Bone marrow (tissue), 2 donors: ENCODE measurements at regions not wholly inside any gene's neighbourhood (a gene's known extent, or its start where the extent isn't known, plus 50 kb on each side); places are given as distances from the start of the nearest gene placed in this dataset.
"Not testable (repeated sequence)": the region's sequence is repeated elsewhere in the genome, so short reads cannot be mapped to it uniquely, and the experiment has no call there.

Source experiments
- DNase-seq, 2 donors: peaks; one replicate each; lab custom pipeline; 2025; lab: John Stamatoyannopoulos, UW

DNA sequence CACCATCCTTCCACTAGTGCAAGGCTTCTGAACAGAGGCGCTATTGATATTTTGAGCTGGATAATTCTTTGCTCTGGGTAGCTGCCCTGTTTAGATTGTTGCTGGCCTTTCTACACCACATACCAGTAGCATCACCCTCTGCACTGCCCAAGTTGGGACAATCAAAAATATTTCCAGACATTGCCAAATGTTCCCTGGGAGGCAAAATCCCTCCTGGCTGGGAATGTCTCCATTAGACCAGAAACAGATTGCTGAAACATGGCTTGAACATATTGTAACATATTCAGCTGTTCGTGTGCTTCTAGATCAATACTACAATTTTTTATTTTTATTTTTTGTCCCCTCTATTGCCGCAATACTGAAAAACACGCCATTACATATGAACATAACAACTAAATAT is 174.6 kb downstream of the ABCA8 start:
- no peak for DNase-seq

DNA sequence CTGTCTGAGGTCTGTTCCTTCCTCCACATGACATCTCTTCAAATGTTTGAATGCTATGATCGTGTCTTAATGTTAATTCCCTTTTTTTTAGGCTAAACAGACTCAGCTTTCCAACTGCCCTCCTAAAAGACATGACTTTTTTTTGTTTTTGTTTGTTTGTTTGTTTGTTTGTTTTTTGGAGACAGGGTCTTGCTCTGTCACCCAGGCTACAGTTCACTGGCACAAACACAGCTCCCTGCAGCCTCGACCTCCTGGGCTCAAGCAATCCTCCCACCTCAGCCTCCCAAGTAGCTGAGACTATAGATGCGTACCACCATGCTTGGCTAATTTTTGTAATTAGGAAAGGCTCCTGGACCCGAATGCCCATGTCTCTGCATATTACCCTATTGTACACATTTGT is 176.5 kb downstream of the ABCA8 start:
- peak in 1 of 2 donors; percentile 9 for DNase-seq

DNA sequence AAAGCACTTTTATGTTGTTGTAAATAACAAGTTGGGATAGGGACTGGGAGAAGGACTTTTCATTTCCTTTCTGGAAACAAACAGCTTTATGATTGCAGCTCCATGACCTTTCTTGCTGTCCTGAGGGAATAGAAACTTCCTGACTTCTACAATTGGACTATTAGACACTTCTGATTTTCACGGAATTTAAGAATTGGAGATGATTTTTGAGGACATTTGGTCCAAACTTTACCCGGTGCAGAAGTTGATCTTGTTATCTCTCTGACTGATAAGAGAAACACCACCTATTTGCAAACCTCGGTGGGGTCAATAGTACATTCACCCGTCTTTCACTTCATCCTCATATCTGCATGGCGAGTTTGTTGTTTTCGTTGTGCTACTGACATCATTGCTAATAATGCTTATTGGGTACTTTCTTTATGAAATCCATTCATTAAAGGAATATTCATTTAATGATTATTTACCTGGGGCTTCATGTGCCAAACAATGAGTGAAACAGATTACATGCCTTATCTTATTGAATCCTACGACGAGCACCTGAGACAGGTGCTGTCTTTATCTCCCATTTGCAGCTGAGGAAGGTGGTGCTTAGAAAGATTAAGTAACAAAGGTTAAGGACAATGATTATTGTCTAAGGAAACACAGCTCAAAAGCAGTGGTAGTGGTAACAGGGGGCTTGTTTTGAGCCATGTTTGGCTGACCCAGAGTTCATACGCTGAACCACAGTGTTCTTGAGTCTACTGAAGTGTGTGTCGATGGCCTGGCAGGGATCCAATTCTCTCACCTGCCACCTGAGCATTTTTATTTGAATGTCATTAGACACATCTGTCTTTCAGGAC is 176.9 kb upstream of the FAM20A start:
- no peak for DNase-seq

DNA sequence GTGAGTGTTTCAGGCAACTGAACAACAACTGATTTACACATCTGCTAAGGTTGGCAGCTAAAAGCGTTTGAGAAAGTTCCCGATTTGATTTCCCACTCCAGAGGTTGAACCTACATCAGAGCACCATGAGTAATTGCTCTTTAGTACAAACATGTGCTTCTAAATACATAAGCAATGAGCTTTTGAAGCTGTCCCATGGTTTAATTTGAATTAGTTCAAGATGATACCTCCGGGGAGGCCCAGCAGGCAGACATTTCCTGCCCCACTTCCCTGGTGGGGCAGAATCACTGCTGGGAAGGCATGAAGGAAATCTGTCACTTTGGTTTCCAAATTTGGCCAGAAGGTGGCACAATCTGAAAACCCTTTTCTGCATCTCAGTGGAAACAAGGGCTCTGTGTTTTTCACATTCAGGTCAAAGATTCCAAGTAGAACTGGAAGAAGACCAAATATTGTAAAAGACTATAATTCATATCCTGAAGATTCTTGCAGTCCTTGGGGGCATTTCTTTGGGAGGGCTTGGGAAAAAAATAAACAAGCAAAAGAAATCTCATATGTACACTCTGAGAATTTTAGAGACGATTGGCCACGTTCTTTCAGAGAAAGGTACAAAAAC is 176.2 kb upstream of the FAM20A start:
- peak in 1 of 2 donors; percentile 62 for DNase-seq

DNA sequence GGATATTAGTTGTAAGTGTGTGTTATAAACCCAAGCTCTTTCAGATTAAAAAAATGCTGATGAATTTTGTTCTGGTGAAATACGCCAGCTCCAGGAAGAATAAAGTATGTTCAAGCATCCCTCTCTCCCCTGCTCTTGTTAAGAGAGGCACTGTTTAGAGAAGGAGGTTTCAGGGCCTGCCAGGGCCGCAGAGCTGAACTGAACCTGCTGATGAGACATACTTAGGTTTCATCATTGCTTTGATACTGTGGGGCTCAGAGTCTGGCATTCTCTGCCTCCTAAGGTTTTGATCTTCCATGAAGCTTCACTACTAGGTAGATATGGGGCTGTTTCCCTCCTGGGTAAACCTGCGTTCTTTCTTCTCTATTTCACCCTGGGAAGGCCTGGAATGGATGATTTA is 175.3 kb upstream of the FAM20A start:
- DNase-seq = no peak

DNA sequence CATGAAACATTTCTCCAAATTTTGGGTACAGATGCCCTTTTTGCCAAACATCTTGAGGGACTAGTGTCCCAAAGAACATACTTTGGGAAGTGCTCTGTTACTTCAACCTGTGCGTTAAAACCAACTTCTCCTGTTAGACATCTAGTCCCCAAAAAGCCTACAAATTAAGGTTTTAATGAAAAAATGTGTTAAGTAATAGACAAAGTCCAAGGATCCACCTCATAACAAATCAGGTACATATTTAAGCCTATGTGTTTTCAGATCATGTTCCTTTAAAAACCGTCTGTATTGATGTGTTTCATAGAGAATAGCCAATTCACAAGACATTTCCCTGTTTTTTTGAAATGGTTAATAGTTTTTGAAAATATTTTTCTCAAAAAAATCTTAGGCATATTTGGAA is 174.8 kb upstream of the FAM20A start:
- no peak for DNase-seq

DNA sequence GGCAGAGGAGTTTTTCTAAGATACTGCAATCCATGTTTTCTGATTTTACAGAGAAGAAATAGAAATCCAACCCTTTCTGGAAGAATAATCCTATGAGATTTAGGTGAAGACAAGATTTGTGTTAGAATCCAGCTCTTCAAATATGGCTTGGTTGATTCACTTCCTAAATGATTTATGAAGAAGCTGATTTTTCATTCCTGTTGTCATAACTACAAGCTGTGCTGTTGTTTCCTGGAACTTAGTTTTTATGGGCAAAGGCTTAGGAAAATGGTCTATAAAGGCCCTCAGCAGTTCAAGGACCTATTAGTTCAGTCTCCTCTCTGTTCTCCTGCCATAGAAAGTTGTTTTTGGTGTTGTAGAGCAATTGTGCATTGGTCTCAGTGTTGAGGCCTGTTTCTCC is 174.2 kb upstream of the FAM20A start:
- no peak for DNase-seq

DNA sequence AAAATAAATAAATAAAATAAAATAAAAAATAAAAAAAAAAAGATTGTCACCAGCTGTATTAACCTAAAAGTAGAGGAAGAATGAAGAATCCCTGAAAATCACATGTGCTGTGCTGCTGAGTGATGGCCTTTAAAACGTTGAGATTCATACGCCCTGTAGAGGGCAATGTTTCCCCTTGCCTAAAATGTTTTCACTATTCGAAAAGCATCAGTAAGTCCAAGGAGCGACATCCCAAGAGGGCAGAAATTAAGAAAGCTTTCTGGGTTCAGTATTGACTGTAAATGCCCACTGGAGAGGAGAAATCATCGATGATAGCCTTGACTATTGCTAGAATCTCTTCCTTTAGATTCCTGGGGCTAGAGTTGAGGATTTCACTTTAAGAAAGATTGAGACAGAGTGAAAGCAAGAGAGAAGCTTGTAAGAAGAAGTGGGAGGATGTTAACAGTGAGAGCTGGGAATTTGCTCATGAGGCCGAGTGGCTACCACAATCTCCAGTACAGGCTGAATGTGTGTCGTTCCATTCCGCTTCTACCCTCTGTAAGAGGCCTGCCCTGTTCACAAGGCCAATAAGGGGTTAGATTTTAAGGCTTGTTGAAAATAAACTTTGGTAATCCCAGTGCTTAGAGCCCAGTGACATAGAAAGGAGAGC is 170.8 kb upstream of the FAM20A start:
- DNase-seq = peak in 1 of 2 donors; percentile 78

DNA sequence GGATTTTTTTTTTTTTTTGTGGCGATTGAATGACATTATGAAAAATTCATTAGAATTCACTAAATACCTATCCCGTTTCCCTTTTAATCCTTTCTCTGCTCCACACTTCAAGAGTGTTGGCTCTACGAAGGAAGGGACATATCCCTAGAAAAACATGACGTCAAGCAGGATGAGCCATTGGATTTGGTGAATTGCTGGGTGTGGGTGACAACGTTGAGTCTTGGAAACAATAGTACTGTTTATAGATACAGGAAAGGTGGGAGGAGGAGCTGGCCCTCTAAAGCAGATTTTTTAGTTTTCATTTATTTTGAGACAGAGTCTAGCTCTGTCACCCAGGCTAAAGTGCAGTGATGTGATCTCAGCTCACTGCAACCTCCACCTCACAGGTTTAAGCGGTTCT is 167.6 kb upstream of the FAM20A start:
- DNase-seq = no peak

DNA sequence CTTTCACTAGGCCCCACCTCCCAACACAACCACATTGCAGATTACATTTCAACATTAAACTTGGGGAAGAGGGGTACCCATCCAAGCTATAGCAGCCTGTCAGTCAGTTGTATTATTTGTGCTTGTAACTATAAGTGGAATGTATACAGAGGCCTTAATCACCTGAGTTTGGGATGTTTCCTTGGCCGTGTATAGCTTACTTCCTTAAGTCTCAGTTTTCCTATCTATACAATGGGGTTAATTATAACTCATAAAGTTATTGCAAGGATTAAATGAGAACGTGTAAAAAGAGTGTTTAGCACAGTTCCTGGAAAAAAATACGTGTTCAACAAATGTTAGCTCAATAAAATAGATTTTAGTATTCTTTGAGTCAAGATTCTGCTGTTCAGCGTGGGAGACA is 165.5 kb upstream of the FAM20A start:
- DNase-seq = no peak

DNA sequence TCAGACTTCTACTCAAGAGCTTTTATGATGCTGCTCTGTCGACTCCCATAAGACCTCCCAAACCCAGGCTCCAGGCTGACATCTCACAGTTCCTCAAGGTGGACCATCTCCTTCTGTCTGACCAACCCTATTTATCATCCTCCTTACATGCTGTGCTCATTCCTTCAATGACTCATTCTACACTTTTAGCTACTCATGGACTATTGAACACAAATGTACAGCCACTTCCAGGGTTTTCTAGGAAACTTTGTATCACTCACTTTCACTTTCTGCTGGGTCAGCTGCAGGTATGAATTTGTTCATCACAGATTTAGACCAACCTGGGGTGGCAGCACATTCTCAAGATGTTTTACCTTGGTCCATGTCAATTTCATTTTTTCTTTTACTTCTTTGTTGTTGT is 162.4 kb upstream of the FAM20A start:
- DNase-seq = no peak

DNA sequence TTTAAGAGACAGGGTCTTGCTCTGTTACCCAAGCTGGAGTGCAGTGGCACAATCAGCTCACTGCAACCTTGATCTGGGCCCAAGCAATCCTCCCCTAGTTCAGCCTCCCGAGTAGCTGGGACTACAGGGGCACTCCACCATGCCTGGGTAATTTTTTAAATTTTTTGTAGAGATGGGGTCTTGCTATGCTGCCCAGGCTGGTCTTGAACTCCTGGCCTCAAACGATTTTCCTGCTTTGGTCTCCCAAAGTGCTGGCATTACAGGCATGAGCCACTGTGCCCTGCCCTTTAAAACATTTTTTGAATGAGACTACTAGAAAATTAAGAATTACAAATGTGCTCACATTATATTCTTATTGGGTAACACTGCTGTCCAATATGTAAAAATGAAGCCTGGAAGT is 161.7 kb upstream of the FAM20A start:
- no peak for DNase-seq

DNA sequence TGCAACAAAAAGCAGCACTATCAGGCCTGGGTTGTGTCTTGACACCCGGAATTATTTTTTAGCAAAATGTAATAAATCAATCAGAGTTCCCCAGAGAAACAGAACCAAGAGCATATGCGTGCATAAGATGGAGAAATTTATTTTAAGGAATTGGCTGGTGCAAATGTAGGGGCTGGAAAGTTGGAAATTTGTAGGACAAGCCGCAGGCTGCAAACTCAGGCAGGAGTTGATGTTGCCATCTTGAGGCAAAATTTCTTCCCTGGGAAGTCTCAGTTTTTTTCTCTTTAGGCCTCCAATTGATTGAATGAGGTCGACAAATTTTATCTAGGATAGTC is 158.9 kb upstream of the FAM20A start:
- DNase-seq = no peak

DNA sequence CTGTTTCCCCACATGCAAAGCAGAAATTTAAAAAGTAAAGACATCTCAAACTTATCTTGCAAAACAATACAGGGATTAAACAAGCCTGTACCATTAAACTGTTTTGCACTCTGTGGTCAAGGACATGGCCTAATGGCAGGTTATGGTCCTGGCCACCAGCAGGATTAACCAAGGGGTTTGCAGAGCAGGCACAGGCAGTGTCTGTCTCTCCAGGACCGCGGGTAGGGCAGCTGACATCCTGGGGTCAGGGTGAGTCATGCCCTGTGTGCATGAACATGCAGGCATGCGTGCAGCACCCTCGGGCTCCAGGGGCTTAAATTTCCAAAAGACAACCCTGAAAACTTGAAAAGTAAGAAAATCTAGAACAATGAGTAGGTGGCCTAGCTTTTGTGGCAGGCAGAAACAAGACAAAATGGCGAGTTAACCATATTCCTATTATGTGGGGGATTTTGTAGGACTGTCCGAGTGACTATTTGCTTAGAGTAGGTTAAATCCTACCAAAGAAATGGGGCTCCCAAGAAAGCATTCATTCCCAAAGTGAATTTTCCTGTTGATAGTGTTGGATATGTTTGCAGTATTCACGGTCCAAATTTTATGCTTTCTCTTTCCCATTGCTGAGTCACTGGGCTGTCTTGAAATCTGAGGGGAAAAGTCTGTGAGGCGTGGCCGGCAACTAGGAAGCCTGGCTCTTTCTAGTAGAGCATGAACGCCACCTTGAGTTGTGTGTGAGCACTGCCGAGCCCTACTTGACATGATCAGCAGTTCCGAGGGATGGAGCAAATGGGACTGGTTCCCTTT is 158.4 kb upstream of the FAM20A start:
- peak; percentile 16 to 82 for DNase-seq

DNA sequence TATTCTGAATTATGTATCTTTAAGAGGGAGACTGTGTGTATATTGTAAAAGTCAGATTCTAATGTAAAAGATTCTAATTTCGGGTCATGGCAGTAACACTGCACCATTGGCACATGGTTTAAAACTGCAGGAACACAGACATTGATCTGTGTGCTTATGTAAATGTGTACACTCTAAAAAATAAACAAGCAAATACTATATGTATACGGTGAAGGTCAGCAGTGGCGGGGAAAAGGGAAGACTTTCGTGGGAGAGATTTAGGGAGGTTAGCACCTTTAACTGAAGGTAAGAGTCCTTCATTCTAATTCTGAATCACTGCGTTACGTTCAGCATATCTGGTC is 157.8 kb upstream of the FAM20A start:
- DNase-seq = no peak

DNA sequence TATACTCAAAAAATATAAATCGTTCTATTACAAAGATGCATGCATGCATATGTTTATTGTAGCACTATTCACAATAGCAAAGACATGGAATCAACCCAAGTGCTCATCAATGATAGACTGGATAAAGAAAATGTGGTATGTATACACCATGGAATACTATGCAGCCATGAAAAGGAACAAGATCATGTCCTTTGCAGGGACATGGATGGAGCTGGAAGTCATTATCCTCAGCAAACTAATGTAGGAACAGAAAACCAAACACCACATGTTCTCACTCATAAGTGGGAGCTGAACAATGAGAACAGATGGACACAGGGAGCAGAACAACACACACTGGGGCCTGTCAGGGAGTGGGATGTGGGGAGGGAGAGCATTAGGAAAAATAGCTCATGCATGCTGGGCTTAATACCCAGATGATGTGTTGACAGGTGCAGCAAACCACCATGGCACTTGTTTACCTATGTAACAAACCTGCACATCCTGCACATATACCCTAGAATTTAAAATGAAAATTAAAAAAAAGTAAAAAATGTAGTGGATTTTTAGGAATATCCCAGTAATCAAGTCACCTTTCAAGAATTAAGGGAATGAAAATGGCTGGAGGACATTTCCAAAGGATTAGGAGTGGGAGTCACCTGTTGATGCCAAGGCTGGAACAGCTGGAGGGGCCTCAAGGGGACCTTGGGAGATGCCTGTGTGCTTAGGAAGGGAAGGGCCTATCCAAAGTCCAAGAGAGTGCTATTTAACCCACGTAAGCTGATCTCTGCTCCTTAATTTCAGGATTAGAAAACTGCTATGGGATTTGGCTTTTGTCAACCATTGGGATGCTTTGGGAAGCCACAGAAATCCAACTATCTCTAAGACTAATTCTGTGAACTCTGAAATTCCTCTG is 156.9 kb upstream of the FAM20A start:
- not testable (repeated sequence) for DNase-seq

DNA sequence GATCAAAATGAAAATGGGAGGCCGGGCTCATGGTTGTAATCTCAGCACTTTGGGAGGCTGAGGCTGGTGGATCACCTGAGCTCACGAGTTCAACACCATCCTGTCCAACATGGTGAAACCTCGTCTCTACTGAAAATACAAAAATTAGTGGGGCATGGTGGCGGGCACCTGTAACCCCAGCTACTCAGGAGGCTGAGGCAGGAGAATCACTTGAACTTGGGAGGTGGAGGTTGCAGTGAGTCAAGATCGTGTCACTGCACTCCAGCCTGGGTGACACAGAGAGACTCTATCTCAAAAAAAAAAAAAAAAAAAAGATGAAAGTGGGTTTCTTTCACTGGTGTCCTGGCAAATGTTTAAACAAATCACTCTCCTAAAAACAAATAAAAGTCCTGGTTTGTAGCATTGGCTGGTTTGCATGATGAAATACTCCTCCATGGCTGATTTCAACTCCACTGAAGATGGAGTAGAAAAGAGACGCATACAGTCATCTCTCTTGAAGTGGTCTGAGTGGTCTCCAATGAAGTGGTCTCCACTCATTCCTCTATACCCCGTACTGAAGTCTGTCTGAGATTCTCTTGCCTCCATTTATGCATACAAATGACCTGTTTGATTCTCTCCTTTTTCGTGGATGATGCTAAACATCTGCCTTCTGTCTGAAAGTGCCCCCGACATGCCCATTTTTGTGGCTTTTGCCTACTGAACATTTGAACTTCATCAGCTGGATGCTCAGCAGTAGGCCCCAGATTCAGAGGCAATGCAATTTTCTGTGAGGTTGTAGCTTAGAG is 153.0 kb upstream of the FAM20A start:
- no peak for DNase-seq

DNA sequence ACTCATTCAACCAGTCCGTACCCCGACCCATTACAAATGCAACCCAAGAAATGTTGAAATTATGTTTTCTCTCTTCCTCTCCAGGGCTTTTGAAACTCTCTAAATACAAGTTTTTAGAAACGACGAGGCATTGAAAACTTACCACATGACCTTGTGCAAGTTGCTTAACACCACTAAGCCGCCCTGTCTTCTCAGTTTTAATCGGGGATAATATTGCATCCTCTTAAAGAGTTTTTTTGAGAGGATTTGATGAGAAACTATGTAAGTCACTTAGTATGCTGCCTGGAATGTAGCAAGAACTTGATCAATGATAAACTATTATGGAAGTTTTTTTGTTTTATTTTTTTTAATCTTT is 149.0 kb upstream of the FAM20A start:
- DNase-seq = no peak

DNA sequence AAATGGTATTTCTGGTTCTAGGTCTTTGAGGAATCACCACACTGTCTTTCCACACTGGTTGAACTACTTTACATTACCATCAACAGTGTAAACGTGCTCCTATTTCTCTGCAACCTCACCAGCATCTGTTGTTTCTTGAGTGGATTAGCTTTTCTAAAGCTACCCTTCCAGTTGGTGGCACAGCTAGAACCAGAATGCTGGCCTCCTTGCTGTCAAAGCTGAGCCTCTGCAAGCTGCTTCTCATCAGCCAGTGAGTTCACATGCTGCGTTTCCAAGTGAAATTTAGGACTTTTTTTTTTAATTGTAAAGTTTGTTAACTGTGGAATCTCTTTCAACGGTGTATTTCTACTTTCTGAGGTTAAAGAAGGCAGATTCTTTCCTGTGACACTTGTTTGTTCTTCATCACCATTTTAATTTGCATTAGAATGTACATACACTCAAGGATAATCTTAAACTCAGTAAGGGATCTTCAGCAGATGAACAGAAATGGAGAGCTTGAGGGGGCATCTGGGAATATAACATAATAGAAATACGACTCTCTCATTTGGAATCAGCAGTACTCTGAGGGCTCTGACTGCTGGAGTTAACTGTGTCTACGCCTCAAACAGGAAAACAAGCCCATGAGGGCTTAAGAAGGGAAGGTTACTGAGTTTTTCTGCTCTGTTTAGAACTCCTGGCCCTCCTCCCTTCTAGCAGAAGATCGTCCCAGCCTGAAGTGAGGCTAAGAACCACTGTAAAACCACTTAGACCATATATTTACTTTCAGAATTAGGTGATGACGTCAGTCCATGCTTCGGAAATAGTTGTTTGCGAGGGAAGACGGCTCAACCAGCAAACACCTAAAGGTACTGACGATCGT is 148.4 kb upstream of the FAM20A start:
- no peak for DNase-seq

DNA sequence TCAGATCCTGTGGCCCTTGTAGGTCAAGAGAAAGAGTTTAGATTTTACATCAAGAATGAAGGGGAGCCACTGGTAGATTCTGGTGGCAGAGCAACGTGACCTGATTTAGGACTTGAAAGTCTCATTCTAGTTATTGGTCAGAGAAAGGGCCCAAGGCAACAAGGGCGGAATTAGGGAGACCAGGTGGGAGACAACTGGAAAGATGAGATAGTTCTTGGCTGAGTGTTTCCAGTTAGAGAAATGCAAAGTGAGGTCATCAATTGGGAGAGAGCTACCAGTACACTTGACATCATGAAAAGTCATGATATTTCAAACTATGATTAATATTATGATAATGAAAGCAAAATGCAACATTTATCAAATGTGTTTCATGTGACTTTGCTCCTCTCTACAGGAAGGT is 147.2 kb upstream of the FAM20A start:
- no peak for DNase-seq
